Ramos (cell line): ENCODE measurements at regions not wholly inside any gene's neighbourhood (a gene's known extent, or its start where the extent isn't known, plus 50 kb on each side); places are given as distances from the start of the nearest gene placed in this dataset.

Source experiments
- in situ Hi-C: fragments of 300-500 bp; cut with MboI; formaldehyde crosslinking; loops from one replicate; pipeline ENCODE4 v1.14.3; 2022; ENCODE audit warnings: low sequenced_read_pairs; ENCODE audit not compliant: unreplicated experiment

DNA sequence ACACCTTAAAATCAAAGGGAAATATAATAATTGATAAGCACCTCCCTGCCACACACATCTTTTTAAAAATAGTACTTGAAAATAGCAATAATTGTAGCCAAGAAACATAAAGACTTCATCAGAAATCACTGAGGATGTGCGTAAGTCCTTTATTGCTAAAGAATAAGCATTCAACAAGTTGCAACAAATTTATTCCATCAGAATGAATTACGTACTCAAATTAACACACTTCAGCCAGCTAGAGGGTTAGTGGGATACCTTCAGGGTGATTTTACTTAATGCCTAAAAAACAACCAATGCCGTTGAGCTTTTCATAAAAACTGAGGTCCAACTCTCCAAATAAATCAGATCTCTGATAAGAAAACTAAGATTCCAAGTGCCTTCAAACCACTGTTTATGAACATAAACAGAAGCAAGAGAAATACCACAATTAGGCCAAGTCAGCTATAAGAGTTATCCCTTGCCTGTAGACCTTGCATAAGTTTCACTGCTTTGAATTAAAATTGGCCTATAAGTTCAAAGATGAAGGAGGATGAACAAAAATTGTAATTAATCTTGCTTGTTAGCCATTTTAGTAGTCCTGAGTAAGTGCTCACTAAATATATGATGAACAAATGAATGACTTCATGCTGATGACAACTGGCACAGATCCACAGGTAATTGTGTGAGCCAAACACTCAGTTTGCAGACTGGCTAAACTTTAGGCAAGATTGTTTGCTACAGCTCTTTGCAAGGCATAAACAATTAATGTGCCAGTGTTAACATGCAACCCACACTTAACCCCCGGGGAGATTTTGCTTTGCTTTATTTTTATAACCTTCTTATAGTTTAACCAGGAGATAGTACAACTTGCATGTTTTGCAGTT lies 375.1 kb upstream of the THBS1 start:
- in situ Hi-C loops: no loop called here

GRCh38 chr15:39207532-39208115 lies 373.3 kb upstream of the THBS1 start:
- in situ Hi-C loops: no loop called here

DNA sequence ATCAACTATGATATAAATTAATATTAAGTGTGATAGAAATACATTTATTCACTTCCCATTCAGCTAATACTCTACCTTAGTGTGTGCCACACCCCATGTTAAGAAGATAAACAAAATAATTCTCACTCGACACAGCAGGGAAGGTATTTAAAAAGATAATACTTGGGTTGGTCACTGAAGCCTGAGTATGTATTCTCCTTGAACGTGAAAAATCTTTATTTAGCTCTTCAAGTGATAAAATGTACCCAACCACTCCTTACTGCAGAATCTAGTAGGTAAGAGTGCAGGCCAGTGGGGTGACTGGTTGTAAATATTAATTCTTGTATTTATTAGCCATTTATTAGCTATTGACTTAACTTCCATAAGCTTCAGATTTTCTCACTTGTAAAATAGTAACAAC lies 372.7 kb upstream of the THBS1 start:
- in situ Hi-C loops: no loop called here

GRCh38 chr15:39209548-39210211 lies 371.2 kb upstream of the THBS1 start:
- in situ Hi-C loops: no loop called here

GRCh38 chr15:39211108-39211979 lies 369.5 kb upstream of the THBS1 start:
- in situ Hi-C loops: no loop called here

- in situ Hi-C loops: no loop called here
Measured at GRCh38 chr15:39213385-39213840, 367.5 kb upstream of the THBS1 start.

DNA sequence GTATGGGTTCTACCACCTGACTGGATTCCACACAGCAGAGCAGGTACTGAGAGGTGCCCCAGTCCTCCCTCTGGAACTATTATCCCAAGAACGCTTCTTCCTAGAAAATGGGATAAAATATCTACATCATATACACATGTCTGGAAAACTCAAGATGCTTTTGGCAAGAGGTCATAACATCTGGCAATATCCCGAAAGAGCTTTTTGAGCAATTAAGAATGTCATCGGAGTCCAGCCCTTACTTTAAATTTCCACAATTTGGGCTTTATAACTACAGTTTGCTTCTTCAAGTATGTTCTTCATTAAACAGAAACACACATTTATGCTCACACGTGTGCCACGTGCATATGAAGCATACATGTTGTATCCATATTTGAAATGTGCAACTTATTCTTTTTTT lies 365.9 kb upstream of the THBS1 start:
- in situ Hi-C loops: no loop called here

DNA sequence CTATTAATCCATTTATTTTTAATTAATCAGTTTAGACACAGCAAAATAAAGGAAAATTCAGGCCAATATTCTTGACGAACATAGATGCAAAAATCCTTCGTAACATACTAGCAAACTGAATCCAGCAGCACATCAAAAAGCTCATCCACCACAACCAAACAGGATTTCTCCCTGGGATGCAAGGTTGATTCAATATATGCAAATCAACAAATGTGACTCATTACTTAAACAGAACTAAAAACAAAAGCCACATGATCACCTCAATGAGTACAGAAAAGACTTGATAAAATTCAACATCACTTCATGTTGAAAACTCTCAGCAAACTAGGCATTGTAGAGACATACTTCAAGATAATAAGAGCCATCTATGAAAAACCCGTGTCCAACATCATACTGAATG lies 364.1 kb upstream of the THBS1 start:
- in situ Hi-C loops: no loop called here

GRCh38 chr15:39219608-39220007 lies 361.3 kb upstream of the THBS1 start:
- in situ Hi-C loops: no loop called here

DNA sequence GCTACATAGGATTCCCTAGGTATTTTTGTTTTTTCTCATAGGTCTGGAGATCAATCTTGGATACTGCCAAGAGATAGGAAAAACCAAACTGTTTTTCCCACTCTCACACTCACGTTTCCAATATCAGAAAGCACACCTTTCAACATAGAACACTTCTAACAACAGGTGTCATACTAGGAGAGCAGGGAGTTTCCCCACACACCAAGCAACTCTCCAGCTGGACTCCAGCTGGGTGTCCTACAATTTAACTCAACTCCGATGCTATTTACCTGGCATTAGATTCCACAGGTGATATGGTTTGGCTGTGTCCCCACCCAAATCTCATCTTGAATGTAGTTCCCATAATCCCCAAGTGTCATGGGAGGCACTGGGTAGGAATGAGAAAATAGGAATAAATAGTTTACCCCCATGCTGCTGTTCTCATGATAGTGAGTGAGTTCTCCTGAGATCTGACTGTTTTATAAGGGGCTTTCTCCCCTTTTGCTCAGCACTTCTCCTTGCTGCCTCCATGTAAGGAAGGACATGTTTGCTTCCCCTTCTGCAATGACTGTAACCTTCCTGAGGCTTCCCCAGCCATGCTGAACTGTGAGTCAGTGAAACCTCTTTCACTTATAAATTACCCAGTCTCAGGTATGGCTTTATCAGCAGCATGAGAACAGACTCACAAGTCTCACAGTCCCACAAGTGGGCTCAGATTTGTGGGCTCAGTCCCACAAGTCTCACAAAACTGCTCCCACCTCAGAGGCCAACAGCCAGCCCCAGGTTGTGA lies 354.5 kb upstream of the THBS1 start:
- in situ Hi-C loops: no loop called here

DNA sequence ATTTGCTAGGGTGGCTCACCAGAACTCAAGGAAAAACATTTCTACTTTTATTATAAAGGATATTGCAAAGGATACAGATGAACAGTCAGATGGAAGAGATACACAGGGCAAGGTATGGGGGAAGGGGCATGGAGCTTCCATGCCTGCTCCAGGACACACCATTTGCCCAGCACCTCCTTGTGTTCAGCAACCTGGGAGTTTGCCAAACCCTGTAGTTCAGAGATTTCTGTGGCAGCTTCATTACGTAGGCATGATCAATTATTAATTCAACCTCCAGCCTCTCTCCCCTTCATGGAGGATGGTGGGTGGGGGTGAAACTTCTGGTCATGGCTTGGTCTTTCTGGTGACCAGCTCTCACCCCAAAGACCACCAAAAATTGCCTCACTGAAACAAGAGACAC lies 353.9 kb upstream of the THBS1 start:
- in situ Hi-C loops: no loop called here

GRCh38 chr15:39228889-39229288 lies 352.0 kb upstream of the THBS1 start:
- in situ Hi-C loops: no loop called here

GRCh38 chr15:39230205-39230907 lies 350.5 kb upstream of the THBS1 start:
- in situ Hi-C loops: no loop called here

GRCh38 chr15:39230908-39231285 lies 350.0 kb upstream of the THBS1 start:
- in situ Hi-C loops: no loop called here

GRCh38 chr15:39232512-39232911 lies 348.4 kb upstream of the THBS1 start:
- in situ Hi-C loops: no loop called here

DNA sequence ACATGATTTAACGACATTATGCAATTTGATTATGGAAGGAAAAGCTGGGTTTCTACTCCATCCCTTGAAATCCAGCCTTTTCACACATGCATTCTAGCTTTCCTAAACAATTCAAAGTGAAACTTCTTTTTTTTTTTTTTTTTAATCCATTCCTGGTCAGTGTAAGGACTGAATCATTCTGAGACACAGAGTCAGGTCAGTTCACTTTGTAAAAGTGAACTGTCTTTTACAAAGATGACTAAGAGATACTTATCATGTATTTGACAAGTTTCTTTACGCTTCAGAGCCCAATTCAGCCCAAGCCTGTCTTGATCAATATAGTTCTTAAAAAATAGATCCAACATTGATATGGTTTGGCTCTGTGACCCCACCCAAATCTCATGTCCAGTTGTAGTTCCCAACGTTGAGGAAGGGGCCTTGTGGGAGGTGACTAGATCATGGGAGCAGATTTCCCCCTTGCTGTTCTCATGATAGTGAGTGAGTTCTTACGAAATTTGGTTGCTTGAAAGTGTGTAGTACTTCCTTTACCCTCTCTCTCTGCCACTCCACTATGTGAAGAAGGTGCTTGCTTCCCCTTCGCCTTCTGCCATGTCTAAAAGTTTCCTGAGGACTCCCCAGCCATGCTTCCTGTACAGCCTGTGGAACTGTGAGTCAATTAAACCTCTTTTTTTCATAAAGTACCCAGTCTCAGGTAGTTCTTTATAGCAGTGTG lies 345.6 kb upstream of the THBS1 start:
- in situ Hi-C loops: no loop called here

DNA sequence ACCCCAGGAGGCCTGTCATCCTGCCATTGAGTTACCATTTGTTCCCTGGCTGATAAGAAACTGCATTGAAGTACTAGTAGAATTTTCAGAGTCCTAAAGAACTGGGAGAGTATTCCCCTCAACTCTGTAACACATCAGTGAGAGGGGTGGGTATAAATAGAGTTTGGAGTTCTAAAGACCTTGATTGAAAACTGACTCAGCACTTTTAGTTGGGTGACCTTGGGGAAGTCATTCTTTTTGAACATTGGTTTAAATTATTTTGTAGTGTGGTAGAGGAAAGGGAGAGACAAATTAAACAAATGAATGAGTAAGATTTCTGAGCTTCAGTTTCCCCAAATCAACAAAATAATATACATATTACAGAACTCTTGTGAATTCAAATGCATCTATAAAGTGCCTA lies 344.5 kb upstream of the THBS1 start:
- in situ Hi-C loops: no loop called here

GRCh38 chr15:39238443-39238842 lies 342.4 kb upstream of the THBS1 start:
- in situ Hi-C loops: no loop called here
